ENCODE measurements at regions not wholly inside any gene's neighbourhood (a gene's known extent, or its start where the extent isn't known, plus 50 kb on each side); places are given as distances from the start of the nearest gene placed in this dataset.
A peak's percentile ranks its signal among the peaks of the same experiment; 100 is the strongest.

DNA sequence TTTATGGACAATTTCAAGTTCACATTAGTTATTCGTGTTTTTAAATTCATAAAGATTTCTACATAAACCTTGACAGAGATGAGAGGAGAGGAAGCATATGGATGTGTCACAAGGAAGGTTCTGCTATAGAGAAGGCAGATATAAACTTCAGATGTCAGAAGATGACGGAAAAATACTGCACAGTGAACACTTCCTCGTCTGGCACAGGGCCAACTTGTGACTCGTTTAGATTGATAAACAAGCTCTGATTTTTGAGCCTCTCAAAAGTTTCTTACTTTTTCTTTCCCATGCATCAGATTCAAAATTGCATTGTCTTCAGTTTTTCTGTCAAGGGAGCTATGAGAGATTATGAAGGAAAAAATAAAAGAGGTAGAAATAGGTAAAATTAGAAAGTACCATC is 156.4 kb upstream of the MINDY3 start:
- FAIRE-seq (no peak), ATAC-seq (no peak), DNase-seq (ENCODE audit: extremely low read depth in 1 of 4, low spot score in 3 of 4) (peak in 1 of 4 experiments; percentile 1)
- Histone ChIP-seq H3K27ac (ENCODE audit: extremely low read depth, low read depth, low read length) (no peak overlapping the region), H3K27me3 (ENCODE audit: control insufficient read depth in 2 of 2, insufficient read depth in 2 of 2, low read length in 2 of 2) (no peaks in the 10 kb centered on the region), H3K9ac (ENCODE audit: insufficient read depth in 1 of 2, low read depth in 2 of 2, low read length in 2 of 2) (no peak overlapping the region), H3K79me2 (ENCODE audit: control insufficient read depth, insufficient read depth, low read length) (no peaks in the 10 kb centered on the region), H3K4me1 (replicated peaks in 1 of 2; ENCODE audit: control insufficient read depth in 2 of 2, insufficient read depth in 2 of 2, low read length in 2 of 2) (no peaks in the 10 kb centered on the region), H4K20me1 (replicated peaks; ENCODE audit: control insufficient read depth, insufficient read depth, low read length) (no peaks in the 10 kb centered on the region), H3K9me3 (replicated peaks; ENCODE audit: control insufficient read depth, insufficient read depth, low read depth, low read length) (no peaks in the 10 kb centered on the region), H3K36me3 (ENCODE audit: control insufficient read depth, insufficient read depth, low read length) (no peaks in the 10 kb centered on the region), H3K4me2 (ENCODE audit: insufficient read depth, low read length) (no peak overlapping the region), H2AFZ (ENCODE audit: low read depth, low read length) (no peak overlapping the region), H3K4me3 (no peak overlapping the region), H3K9me1 (ENCODE audit: control insufficient read depth, insufficient read depth, low read length) (no peaks in the 10 kb centered on the region)
- intact Hi-C loops (cut with micrococcal nuclease): no loop called here
- in situ Hi-C loops (cut with MboI): no loop called here
- TF ChIP-seq NFIC (IDR thresholded peaks at IDR 0.05) (peak; percentile 93), ZNF395 (CRISPR knock-in tag; IDR thresholded peaks at IDR 0.05) (no peak), SMARCE1 (IDR thresholded peaks at IDR 0.05) (no peak), NFIX (CRISPR knock-in tag; IDR thresholded peaks at IDR 0.05; ENCODE audit: low read depth) (peak; percentile 78), POLR2G (IDR thresholded peaks at IDR 0.05; ENCODE audit: low read depth, low read length) (no peak)
- BruUV-seq (replicated peaks): no TSS peak
- POLR2A ChIA-PET: no interaction called here
- WGBS (ENCODE audit: insufficient coverage, low coverage, missing lambda C conversion rate): 0% methylated on average over 4 of the region's 4 CpGs
- CTCF ChIA-PET (ENCODE audit: low intra/inter-chr PET ratio): no interaction called here

DNA sequence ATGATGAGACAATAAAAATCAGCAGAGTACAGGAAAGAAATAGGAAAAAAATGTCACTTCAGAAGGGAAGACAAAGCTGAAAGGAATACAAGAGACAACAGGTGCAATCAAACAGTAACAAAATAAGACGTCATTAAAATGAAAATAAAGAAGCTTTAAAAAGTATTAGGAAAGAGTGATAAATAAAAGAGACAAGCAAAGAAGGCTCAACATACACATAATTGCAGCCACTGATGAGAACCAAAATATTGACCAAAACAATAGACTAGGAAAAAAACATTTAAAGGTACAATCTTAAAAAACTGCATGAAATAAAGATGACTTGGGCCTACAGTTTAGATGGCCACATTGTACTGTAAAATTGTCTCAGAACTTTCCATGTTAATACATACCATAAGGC is 160.5 kb upstream of the MINDY3 start:
- H3K4me1 ChIP-seq (replicated peaks in 1 of 2; ENCODE audit: control insufficient read depth in 2 of 2, insufficient read depth in 2 of 2, low read length in 2 of 2): no peaks in the 10 kb centered on the region
- H3K27me3 ChIP-seq (ENCODE audit: control insufficient read depth in 2 of 2, insufficient read depth in 2 of 2, low read length in 2 of 2): no peaks in the 10 kb centered on the region
- H3K9ac ChIP-seq (ENCODE audit: insufficient read depth in 1 of 2, low read depth in 2 of 2, low read length in 2 of 2): no peak overlapping the region
- H3K79me2 ChIP-seq (ENCODE audit: control insufficient read depth, insufficient read depth, low read length): no peaks in the 10 kb centered on the region
- no peaks in the 10 kb centered on the region for H3K9me1 ChIP-seq (ENCODE audit: control insufficient read depth, insufficient read depth, low read length)
- H3K36me3 ChIP-seq (ENCODE audit: control insufficient read depth, insufficient read depth, low read length): no peaks in the 10 kb centered on the region
- H3K9me3 ChIP-seq (replicated peaks; ENCODE audit: control insufficient read depth, insufficient read depth, low read depth, low read length): no peaks in the 10 kb centered on the region
- in situ Hi-C loops (cut with MboI) (no loop called here), intact Hi-C loops (cut with micrococcal nuclease) (no loop called here)
- no peaks in the 10 kb centered on the region for H4K20me1 ChIP-seq (replicated peaks; ENCODE audit: control insufficient read depth, insufficient read depth, low read length)
- POLR2A ChIA-PET: no interaction called here
- BruUV-seq (replicated peaks): no TSS peak
- ATAC-seq: no peak
- FAIRE-seq: no peak
- H3K27ac ChIP-seq (ENCODE audit: extremely low read depth, low read depth, low read length): no peak overlapping the region
- no peak for DNase-seq (ENCODE audit: extremely low read depth in 1 of 4, low spot score in 3 of 4)
- no peak overlapping the region for H3K4me2 ChIP-seq (ENCODE audit: insufficient read depth, low read length)
- CTCF ChIA-PET (ENCODE audit: low intra/inter-chr PET ratio): no interaction called here
- no peak overlapping the region for H2AFZ ChIP-seq (ENCODE audit: low read depth, low read length)
- no peak overlapping the region for H3K4me3 ChIP-seq
- 0% methylated on average over 1 of the region's 1 CpG for WGBS (ENCODE audit: insufficient coverage, low coverage, missing lambda C conversion rate)
- TF ChIP-seq MED1 (CRISPR knock-in tag; IDR thresholded peaks at IDR 0.05; ENCODE audit: borderline replicate concordance) (no peak), MCM2 (IDR thresholded peaks at IDR 0.05; ENCODE audit: low read depth) (no peak), POLR3G (IDR thresholded peaks at IDR 0.05; ENCODE audit: extremely low read depth, insufficient read length, insufficient replicate concordance) (no peak), CBX2 (IDR thresholded peaks at IDR 0.05; ENCODE audit: insufficient read depth, low read length, poor library complexity, severe bottlenecking) (no peak), ZNF23 (CRISPR knock-in tag; IDR thresholded peaks at IDR 0.05) (no peak), FOXA1 (IDR thresholded peaks at IDR 0.05; ENCODE audit: borderline replicate concordance) (no peak), PPARD (CRISPR knock-in tag; IDR thresholded peaks at IDR 0.05) (no peak), U2AF1 (optimal IDR thresholded peaks at IDR 0.05; ENCODE audit: low read depth, low read length) (no peak), RFX1 (IDR thresholded peaks at IDR 0.05) (no peak), ZNF785 (CRISPR knock-in tag; IDR thresholded peaks at IDR 0.05) (no peak)
- TF ChIP-seq, protein P1, sequence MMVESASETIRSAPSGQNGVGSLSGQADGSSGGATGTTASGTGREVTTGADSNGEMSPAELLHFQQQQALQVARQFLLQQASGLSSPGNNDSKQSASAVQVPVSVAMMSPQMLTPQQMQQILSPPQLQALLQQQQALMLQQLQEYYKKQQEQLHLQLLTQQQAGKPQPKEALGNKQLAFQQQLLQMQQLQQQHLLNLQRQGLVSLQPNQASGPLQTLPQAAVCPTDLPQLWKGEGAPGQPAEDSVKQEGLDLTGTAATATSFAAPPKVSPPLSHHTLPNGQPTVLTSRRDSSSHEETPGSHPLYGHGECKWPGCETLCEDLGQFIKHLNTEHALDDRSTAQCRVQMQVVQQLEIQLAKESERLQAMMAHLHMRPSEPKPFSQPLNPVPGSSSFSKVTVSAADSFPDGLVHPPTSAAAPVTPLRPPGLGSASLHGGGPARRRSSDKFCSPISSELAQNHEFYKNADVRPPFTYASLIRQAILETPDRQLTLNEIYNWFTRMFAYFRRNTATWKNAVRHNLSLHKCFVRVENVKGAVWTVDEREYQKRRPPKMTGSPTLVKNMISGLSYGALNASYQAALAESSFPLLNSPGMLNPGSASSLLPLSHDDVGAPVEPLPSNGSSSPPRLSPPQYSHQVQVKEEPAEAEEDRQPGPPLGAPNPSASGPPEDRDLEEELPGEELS (CRISPR knock-in tag; IDR thresholded peaks at IDR 0.05; ENCODE audit: borderline replicate concordance): no peak
